SH-SY5Y (cell line): ENCODE measurements at regions not wholly inside any gene's neighbourhood (a gene's known extent, or its start where the extent isn't known, plus 50 kb on each side); places are given as distances from the start of the nearest gene placed in this dataset.

ENCODE experiments used
- GATA2 ChIP-seq: IDR thresholded peaks from 2 replicates; pipeline ENCODE4 v1.6.1; 2011; ENCODE audit warnings: mild to moderate bottlenecking, low read depth, low read length
- GATA3 ChIP-seq: IDR thresholded peaks from 2 replicates; pipeline ENCODE4 v1.6.1; 2011; ENCODE audit warnings: low read depth, mild to moderate bottlenecking, low read length, moderate library complexity

- TF ChIP-seq GATA3 = no peak
- TF ChIP-seq GATA2 = no peak
Observed at GRCh38 chr2:212659441-212659840, 120.8 kb upstream of the ERBB4 start.
